Liver (tissue), 8 donors: ENCODE measurements at regions not wholly inside any gene's neighbourhood (a gene's known extent, or its start where the extent isn't known, plus 50 kb on each side); places are given as distances from the start of the nearest gene placed in this dataset.

Experiments
- DNase-seq: peaks from one replicate; pipeline ENCODE4 v3.0.0-alpha.2; 2017; ENCODE audit warnings: low spot score
- H3K27ac ChIP-seq, 2 donors: one replicate each; pipeline ENCODE4 v1.7.0; 2013; ENCODE audit warnings: inconsistent platforms in 2 of 2, low read length in 2 of 2, control low read depth in 1 of 2, low read depth in 1 of 2, mild to moderate bottlenecking in 1 of 2
- H3K27me3 ChIP-seq, 4 donors: one replicate each; pipeline versions ENCODE4 v1.6.1 to v1.7.0; 2013; ENCODE audit warnings: low read length in 3 of 4, inconsistent platforms in 1 of 4, mild to moderate bottlenecking in 1 of 4, moderate library complexity in 1 of 4; ENCODE audit not compliant: control insufficient read depth in 4 of 4, insufficient read depth in 4 of 4
- H3K36me3 ChIP-seq, 4 donors: one replicate each; pipeline versions ENCODE4 v1.6.1 to v1.7.0; 2013; ENCODE audit warnings: low read length in 3 of 4, mild to moderate bottlenecking in 3 of 4, low read depth in 1 of 4, moderate library complexity in 1 of 4; ENCODE audit not compliant: control insufficient read depth in 4 of 4, insufficient read depth in 3 of 4
- H3K4me1 ChIP-seq, 4 donors: one replicate each; pipeline versions ENCODE4 v1.6.1 to v1.7.0; 2013; ENCODE audit warnings: low read length in 3 of 4, mild to moderate bottlenecking in 3 of 4, moderate library complexity in 1 of 4; ENCODE audit not compliant: control insufficient read depth in 4 of 4, insufficient read depth in 4 of 4
- H3K4me3 ChIP-seq, 3 donors: one replicate each; pipeline versions ENCODE4 v1.6.1 to v1.7.0; 2013; ENCODE audit warnings: low read length in 3 of 3, control low read depth in 1 of 3, low read depth in 1 of 3, mild to moderate bottlenecking in 1 of 3
- H3K9ac ChIP-seq, 2 donors: one replicate each; pipeline ENCODE4 v1.7.0; 2013; ENCODE audit warnings: low read length in 2 of 2, mild to moderate bottlenecking in 2 of 2, moderate library complexity in 2 of 2, control low read depth in 1 of 2, low read depth in 1 of 2
- H3K9me3 ChIP-seq, 4 donors: one replicate each; pipeline versions ENCODE4 v1.6.1 to v1.7.0; 2013; ENCODE audit warnings: low read length in 3 of 4; ENCODE audit not compliant: control insufficient read depth in 4 of 4
- EGR1 ChIP-seq, 2 donors: IDR thresholded peaks; 2 replicates each; pipeline ENCODE4 v1.6.1; 2016 to 2018; ENCODE audit warnings: antibody characterized with exemption in 2 of 2, low read depth in 2 of 2
- FOXA1 ChIP-seq: IDR thresholded peaks from 2 replicates; pipeline ENCODE4 v1.6.1; 2016; ENCODE audit warnings: antibody characterized with exemption
- FOXA2 ChIP-seq: IDR thresholded peaks from 2 replicates; pipeline ENCODE4 v1.6.1; 2016; ENCODE audit warnings: antibody characterized with exemption
- GABPA ChIP-seq, 2 donors: IDR thresholded peaks in 1 of 2; conservative IDR thresholded peaks in 1 of 2; 2 replicates each; pipeline ENCODE4 v1.6.1; 2016; ENCODE audit warnings: antibody characterized with exemption in 2 of 2, mild to moderate bottlenecking in 1 of 2, moderate library complexity in 1 of 2
- HNF4A ChIP-seq, 2 donors: conservative IDR thresholded peaks; 2 replicates each; pipeline ENCODE4 v1.6.1; 2016; ENCODE audit warnings: antibody characterized with exemption in 2 of 2, mild to moderate bottlenecking in 2 of 2
- HNF4G ChIP-seq: IDR thresholded peaks from 2 replicates; pipeline ENCODE4 v1.6.1; 2016; ENCODE audit warnings: antibody characterized with exemption
- JUND ChIP-seq, 2 donors: IDR thresholded peaks; 2 replicates each; pipeline ENCODE4 v1.6.1; 2016; ENCODE audit warnings: antibody characterized with exemption in 2 of 2
- NR2F2 ChIP-seq: IDR thresholded peaks from 2 replicates; pipeline ENCODE4 v1.6.1; 2016; ENCODE audit warnings: antibody characterized with exemption
- RAD21 ChIP-seq, 2 donors: IDR thresholded peaks; 2 replicates each; pipeline ENCODE4 v1.6.1; 2016; ENCODE audit warnings: antibody characterized with exemption in 2 of 2, mild to moderate bottlenecking in 2 of 2
- RXRA ChIP-seq, 2 donors: IDR thresholded peaks; 2 replicates each; pipeline ENCODE4 v1.6.1; 2017 to 2018; ENCODE audit warnings: antibody characterized with exemption in 2 of 2, mild to moderate bottlenecking in 1 of 2
- SP1 ChIP-seq: IDR thresholded peaks from 2 replicates; pipeline ENCODE4 v1.6.1; 2018; ENCODE audit warnings: antibody characterized with exemption, mild to moderate bottlenecking
- YY1 ChIP-seq: IDR thresholded peaks from 2 replicates; pipeline ENCODE4 v1.6.1; 2016; ENCODE audit warnings: antibody characterized with exemption, mild to moderate bottlenecking
- WGBS: extraction: QIAGEN DNeasy Blood & Tissue Kit; methylation state at CpG from one replicate; pipeline ENCODE4 v1.1.7; 2013; 5-methylcytosine and 5-hydroxymethylcytosine counted together
- TF ChIP-seq, protein P1 (sequence below): fragments of 150-350 bp; IDR thresholded peaks from 2 replicates; pipeline ENCODE4 v1.5.1; 2017; ENCODE audit warnings: improper control_type of control experiment, low read depth, low read length; ENCODE audit not compliant: missing input control
- TF ChIP-seq, protein P2 (sequence below): IDR thresholded peaks from 2 replicates; pipeline ENCODE4 v1.6.1; 2016; ENCODE audit warnings: antibody characterized with exemption
- TF ChIP-seq, protein P3 (sequence below): IDR thresholded peaks from 2 replicates; pipeline ENCODE4 v1.6.1; 2016; ENCODE audit warnings: antibody characterized with exemption
- TF ChIP-seq, protein P4 (sequence below): IDR thresholded peaks from 2 replicates; pipeline ENCODE4 v1.6.1; 2016; ENCODE audit warnings: antibody characterized with exemption
- TF ChIP-seq, protein P5 (sequence below): IDR thresholded peaks from 2 replicates; pipeline ENCODE4 v1.6.1; 2016; ENCODE audit warnings: antibody characterized with exemption, mild to moderate bottlenecking
- donor health status: healthy.
- donor health status: healthy.
- donor health status: healthy.
- donor health status: healthy.
- donor health status: healthy.

DNA sequence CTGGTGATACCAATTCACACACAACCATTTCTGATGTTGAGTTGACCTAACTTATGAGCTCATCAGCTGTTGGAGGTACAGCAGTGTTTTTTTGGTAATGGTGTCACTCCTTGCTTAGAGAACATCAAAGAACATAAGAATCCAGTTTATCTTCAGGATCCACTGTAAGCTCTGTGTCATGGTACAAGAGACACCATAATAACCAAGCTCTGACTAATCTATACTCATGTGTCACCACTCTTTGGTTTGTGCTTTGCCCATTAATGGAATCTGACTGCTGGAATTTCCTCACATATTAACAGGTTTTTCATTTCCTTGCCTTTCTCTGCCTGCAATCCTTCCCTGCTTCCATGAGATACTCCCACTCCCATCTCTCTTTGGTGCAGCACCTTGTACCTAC, 735.1 kb upstream of the LCORL start:
- H3K27me3 ChIP-seq = no peaks in the 10 kb centered on the region
- H3K9me3 ChIP-seq = no peaks in the 10 kb centered on the region
- DNase-seq = no peak

DNA sequence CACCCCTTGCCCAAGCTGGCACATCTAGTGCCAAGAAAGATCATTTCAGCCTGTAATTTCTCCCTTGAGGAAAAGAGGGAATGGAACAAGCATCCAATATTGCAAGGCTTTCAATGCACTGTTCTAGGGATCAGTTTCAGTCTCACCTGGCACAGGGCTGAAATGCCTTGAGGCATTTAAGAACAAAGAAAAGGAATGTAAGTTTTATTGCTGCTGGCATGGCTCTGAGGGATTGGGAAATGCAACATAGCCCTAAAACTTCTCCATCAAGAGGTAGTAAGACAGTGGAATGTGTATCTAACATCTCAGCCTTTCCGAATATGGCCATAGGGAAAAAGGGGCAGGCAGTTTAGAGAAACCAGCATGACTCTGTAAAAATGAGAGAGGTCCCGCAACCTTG, 732.6 kb upstream of the LCORL start:
- TF ChIP-seq RAD21 (IDR thresholded peaks at IDR 0.05) (no peak), HNF4A (conservative IDR thresholded peaks at IDR 0.05) (no peak), YY1 (no peak), EGR1 (IDR thresholded peaks at IDR 0.05; ENCODE audit: low read depth in 2 of 2) (no peak)
- TF ChIP-seq, protein P1, sequence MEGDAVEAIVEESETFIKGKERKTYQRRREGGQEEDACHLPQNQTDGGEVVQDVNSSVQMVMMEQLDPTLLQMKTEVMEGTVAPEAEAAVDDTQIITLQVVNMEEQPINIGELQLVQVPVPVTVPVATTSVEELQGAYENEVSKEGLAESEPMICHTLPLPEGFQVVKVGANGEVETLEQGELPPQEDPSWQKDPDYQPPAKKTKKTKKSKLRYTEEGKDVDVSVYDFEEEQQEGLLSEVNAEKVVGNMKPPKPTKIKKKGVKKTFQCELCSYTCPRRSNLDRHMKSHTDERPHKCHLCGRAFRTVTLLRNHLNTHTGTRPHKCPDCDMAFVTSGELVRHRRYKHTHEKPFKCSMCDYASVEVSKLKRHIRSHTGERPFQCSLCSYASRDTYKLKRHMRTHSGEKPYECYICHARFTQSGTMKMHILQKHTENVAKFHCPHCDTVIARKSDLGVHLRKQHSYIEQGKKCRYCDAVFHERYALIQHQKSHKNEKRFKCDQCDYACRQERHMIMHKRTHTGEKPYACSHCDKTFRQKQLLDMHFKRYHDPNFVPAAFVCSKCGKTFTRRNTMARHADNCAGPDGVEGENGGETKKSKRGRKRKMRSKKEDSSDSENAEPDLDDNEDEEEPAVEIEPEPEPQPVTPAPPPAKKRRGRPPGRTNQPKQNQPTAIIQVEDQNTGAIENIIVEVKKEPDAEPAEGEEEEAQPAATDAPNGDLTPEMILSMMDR = no peak
- TF ChIP-seq, protein P2, sequence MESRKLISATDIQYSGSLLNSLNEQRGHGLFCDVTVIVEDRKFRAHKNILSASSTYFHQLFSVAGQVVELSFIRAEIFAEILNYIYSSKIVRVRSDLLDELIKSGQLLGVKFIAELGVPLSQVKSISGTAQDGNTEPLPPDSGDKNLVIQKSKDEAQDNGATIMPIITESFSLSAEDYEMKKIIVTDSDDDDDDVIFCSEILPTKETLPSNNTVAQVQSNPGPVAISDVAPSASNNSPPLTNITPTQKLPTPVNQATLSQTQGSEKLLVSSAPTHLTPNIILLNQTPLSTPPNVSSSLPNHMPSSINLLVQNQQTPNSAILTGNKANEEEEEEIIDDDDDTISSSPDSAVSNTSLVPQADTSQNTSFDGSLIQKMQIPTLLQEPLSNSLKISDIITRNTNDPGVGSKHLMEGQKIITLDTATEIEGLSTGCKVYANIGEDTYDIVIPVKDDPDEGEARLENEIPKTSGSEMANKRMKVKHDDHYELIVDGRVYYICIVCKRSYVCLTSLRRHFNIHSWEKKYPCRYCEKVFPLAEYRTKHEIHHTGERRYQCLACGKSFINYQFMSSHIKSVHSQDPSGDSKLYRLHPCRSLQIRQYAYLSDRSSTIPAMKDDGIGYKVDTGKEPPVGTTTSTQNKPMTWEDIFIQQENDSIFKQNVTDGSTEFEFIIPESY = no peak
- TF ChIP-seq, protein P3, sequence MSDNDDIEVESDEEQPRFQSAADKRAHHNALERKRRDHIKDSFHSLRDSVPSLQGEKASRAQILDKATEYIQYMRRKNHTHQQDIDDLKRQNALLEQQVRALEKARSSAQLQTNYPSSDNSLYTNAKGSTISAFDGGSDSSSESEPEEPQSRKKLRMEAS = no peak
- TF ChIP-seq, protein P4, sequence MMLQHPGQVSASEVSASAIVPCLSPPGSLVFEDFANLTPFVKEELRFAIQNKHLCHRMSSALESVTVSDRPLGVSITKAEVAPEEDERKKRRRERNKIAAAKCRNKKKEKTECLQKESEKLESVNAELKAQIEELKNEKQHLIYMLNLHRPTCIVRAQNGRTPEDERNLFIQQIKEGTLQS = no peak
- Histone ChIP-seq H3K4me3 (no peak overlapping the region), H3K27ac (no peak overlapping the region), H3K27me3 (no peaks in the 10 kb centered on the region), H3K9ac (no peak overlapping the region), H3K36me3 (no peaks in the 10 kb centered on the region), H3K4me1 (no peaks in the 10 kb centered on the region), H3K9me3 (no peaks in the 10 kb centered on the region)
- DNase-seq = no peak
- WGBS = 71% methylated on average over 2 of the region's 2 CpGs

More for the DNA sequence above, 735.1 kb upstream of the LCORL start:
- Histone ChIP-seq H3K4me3 (no peak overlapping the region), H3K4me1 (no peaks in the 10 kb centered on the region), H3K9ac (no peak overlapping the region), H3K27ac (no peak overlapping the region), H3K36me3 (no peaks in the 10 kb centered on the region)
- TF ChIP-seq FOXA1 (no peak), HNF4A (conservative IDR thresholded peaks at IDR 0.05) (no peak), GABPA (IDR thresholded peaks at IDR 0.05 in 1 of 2, conservative IDR thresholded peaks at IDR 0.05 in 1 of 2) (no peak), HNF4G (no peak), NR2F2 (no peak), YY1 (no peak), RAD21 (IDR thresholded peaks at IDR 0.05) (no peak), FOXA2 (no peak), SP1 (no peak), JUND (IDR thresholded peaks at IDR 0.05) (no peak), RXRA (IDR thresholded peaks at IDR 0.05) (no peak)
- TF ChIP-seq, protein P2 = no peak
- TF ChIP-seq, protein P5, sequence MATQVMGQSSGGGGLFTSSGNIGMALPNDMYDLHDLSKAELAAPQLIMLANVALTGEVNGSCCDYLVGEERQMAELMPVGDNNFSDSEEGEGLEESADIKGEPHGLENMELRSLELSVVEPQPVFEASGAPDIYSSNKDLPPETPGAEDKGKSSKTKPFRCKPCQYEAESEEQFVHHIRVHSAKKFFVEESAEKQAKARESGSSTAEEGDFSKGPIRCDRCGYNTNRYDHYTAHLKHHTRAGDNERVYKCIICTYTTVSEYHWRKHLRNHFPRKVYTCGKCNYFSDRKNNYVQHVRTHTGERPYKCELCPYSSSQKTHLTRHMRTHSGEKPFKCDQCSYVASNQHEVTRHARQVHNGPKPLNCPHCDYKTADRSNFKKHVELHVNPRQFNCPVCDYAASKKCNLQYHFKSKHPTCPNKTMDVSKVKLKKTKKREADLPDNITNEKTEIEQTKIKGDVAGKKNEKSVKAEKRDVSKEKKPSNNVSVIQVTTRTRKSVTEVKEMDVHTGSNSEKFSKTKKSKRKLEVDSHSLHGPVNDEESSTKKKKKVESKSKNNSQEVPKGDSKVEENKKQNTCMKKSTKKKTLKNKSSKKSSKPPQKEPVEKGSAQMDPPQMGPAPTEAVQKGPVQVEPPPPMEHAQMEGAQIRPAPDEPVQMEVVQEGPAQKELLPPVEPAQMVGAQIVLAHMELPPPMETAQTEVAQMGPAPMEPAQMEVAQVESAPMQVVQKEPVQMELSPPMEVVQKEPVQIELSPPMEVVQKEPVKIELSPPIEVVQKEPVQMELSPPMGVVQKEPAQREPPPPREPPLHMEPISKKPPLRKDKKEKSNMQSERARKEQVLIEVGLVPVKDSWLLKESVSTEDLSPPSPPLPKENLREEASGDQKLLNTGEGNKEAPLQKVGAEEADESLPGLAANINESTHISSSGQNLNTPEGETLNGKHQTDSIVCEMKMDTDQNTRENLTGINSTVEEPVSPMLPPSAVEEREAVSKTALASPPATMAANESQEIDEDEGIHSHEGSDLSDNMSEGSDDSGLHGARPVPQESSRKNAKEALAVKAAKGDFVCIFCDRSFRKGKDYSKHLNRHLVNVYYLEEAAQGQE = no peak
- TF ChIP-seq, protein P1 = no peak
- TF ChIP-seq, protein P4 = no peak
- TF ChIP-seq, protein P3 = no peak
